ENCODE measurements at regions not wholly inside any gene's neighbourhood (a gene's known extent, or its start where the extent isn't known, plus 50 kb on each side); places are given as distances from the start of the nearest gene placed in this dataset.

DNA sequence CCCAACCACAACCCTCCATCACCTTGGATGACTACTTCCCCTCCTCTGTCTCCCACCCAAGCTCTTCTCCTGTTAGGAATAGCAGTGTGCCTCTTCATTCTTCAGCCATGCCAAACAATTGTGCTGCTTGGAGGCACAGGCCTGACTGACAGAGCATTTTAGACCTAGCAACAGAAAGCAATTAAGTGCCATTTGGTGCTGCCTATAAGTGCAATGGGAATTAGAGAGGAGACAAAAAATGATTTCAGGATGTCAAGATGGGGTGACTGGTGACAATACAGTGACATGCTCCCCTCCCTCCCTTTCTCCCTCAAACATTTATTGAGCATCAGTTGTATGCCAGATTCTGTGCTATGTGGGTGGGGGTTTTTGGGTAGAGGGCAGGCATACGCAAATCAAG lies 322.6 kb upstream of the MOCS1 start:
- TF ChIP-seq, protein P1, sequence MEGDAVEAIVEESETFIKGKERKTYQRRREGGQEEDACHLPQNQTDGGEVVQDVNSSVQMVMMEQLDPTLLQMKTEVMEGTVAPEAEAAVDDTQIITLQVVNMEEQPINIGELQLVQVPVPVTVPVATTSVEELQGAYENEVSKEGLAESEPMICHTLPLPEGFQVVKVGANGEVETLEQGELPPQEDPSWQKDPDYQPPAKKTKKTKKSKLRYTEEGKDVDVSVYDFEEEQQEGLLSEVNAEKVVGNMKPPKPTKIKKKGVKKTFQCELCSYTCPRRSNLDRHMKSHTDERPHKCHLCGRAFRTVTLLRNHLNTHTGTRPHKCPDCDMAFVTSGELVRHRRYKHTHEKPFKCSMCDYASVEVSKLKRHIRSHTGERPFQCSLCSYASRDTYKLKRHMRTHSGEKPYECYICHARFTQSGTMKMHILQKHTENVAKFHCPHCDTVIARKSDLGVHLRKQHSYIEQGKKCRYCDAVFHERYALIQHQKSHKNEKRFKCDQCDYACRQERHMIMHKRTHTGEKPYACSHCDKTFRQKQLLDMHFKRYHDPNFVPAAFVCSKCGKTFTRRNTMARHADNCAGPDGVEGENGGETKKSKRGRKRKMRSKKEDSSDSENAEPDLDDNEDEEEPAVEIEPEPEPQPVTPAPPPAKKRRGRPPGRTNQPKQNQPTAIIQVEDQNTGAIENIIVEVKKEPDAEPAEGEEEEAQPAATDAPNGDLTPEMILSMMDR (conservative IDR thresholded peaks at IDR 0.05), result no peak
- TF ChIP-seq ZFX (IDR thresholded peaks at IDR 0.05), result no peak
